Neural cell (in vitro differentiated cells): ENCODE measurements at regions not wholly inside any gene's neighbourhood (a gene's known extent, or its start where the extent isn't known, plus 50 kb on each side); places are given as distances from the start of the nearest gene placed in this dataset.

ENCODE experiments used
- H2AFZ ChIP-seq: fragments of 200-600, 300-800 bp; sonication (generic), shearing (Covaris generic); 2 replicates; pipeline ENCODE4 v1.6.0; 2014; ENCODE audit warnings: low read depth, mild to moderate bottlenecking, antibody characterized with exemption, low read length, moderate library complexity
- H3F3A ChIP-seq: fragments of 200-600 bp; shearing (Covaris generic); 2 replicates; pipeline ENCODE4 v1.6.1; 2016; ENCODE audit warnings: mild to moderate bottlenecking, moderate library complexity, mixed read lengths, antibody characterized with exemption, low read length; ENCODE audit not compliant: insufficient read depth, poor library complexity, severe bottlenecking
- H3K27ac ChIP-seq: fragments of 200-600, 300-800 bp; sonication (generic), shearing (Covaris generic); 2 replicates; pipeline ENCODE4 v1.5.1; 2014; ENCODE audit warnings: mild to moderate bottlenecking, low read length, moderate library complexity
- H3K27me3 ChIP-seq: fragments of 300-800, 200-600 bp; sonication (generic), shearing (Covaris generic); 2 replicates; pipeline ENCODE4 v1.6.0; 2014; ENCODE audit warnings: mild to moderate bottlenecking, low read depth, low read length, moderate library complexity; ENCODE audit not compliant: insufficient read depth
- H3K36me3 ChIP-seq: fragments of 300-800, 200-600 bp; sonication (generic), shearing (Covaris generic); 2 replicates; pipeline ENCODE4 v1.5.1; 2014; ENCODE audit warnings: mild to moderate bottlenecking, antibody characterized with exemption, low read length, moderate library complexity; ENCODE audit not compliant: insufficient read depth
- H3K4me2 ChIP-seq: fragments of 300-800, 200-600 bp; sonication (generic), shearing (Covaris generic); 2 replicates; pipeline ENCODE4 v1.6.0; 2014; ENCODE audit warnings: mild to moderate bottlenecking, low read length
- H3K4me3 ChIP-seq: fragments of 300-800, 200-600 bp; sonication (generic), shearing (Covaris generic); 2 replicates; pipeline ENCODE4 v1.5.1; 2014; ENCODE audit warnings: mild to moderate bottlenecking, low read length, moderate library complexity
- H3K79me2 ChIP-seq: fragments of 200-600 bp; shearing (Covaris generic); replicated peaks from 2 replicates; pipeline ENCODE4 v1.6.0; 2014; ENCODE audit warnings: mild to moderate bottlenecking, low read length, moderate library complexity; ENCODE audit not compliant: insufficient read depth
- H3K9ac ChIP-seq: fragments of 300-800, 200-600 bp; sonication (generic), shearing (Covaris generic); 2 replicates; pipeline ENCODE4 v1.6.1; 2016; ENCODE audit warnings: mild to moderate bottlenecking, low read length, mixed read lengths
- H3K9me2 ChIP-seq: fragments of 200-600 bp; shearing (Covaris generic); 2 replicates; pipeline ENCODE4 v1.6.1; 2016; ENCODE audit warnings: mild to moderate bottlenecking, low read length, mixed read lengths; ENCODE audit not compliant: insufficient read depth
- H3K9me3 ChIP-seq: fragments of 200-600, 300-800 bp; sonication (generic), shearing (Covaris generic); 2 replicates; pipeline ENCODE4 v1.6.1; 2016; ENCODE audit warnings: mild to moderate bottlenecking, mixed run types, low read length, moderate library complexity, mixed read lengths
- H4K20me1 ChIP-seq: fragments of 200-600 bp; shearing (Covaris generic); 2 replicates; pipeline ENCODE4 v1.6.1; 2016; ENCODE audit warnings: mild to moderate bottlenecking, mixed run types; ENCODE audit not compliant: insufficient read depth
- EP300 ChIP-seq: fragments of 450-650 bp; conservative IDR thresholded peaks from 2 replicates; pipeline ENCODE4 v1.6.1; 2014; ENCODE audit warnings: antibody characterized with exemption, mild to moderate bottlenecking, moderate library complexity; ENCODE audit not compliant: poor library complexity, severe bottlenecking
- EZH2 ChIP-seq: fragments of 200-600, 300-800 bp; shearing (Covaris generic), sonication (generic); IDR thresholded peaks from 2 replicates; pipeline ENCODE4 v1.6.1; 2014; ENCODE audit warnings: antibody characterized with exemption, low read length, borderline replicate concordance, mild to moderate bottlenecking; ENCODE audit not compliant: insufficient read depth, poor library complexity, severe bottlenecking
- MXI1 ChIP-seq: fragments of 450-650 bp; conservative IDR thresholded peaks from 2 replicates; pipeline ENCODE4 v1.6.1; 2014; ENCODE audit warnings: antibody characterized with exemption, mild to moderate bottlenecking; ENCODE audit not compliant: poor library complexity, severe bottlenecking
- POLR2AphosphoS5 ChIP-seq: IDR thresholded peaks from 2 replicates; pipeline ENCODE4 v1.6.1; 2012
- RAD21 ChIP-seq: fragments of 450-650 bp; conservative IDR thresholded peaks from 2 replicates; pipeline ENCODE4 v1.6.1; 2014; ENCODE audit warnings: antibody characterized with exemption, mild to moderate bottlenecking, moderate library complexity
- SMC3 ChIP-seq: fragments of 450-650 bp; conservative IDR thresholded peaks from 2 replicates; pipeline ENCODE4 v1.6.1; 2014; ENCODE audit warnings: antibody characterized with exemption, mild to moderate bottlenecking, moderate library complexity; ENCODE audit not compliant: poor library complexity
- TAF1 ChIP-seq: IDR thresholded peaks from 2 replicates; pipeline ENCODE4 v1.6.1; 2012; ENCODE audit warnings: low read depth
- TF ChIP-seq, protein P1 (sequence below): IDR thresholded peaks from 2 replicates; pipeline ENCODE4 v1.6.1; 2012; ENCODE audit warnings: borderline replicate concordance
- TF ChIP-seq, protein P2 (sequence below): fragments of 450-650 bp; IDR thresholded peaks from 2 replicates; pipeline ENCODE4 v1.5.1; 2014; ENCODE audit warnings: antibody characterized with exemption, mild to moderate bottlenecking, moderate library complexity; ENCODE audit not compliant: poor library complexity, severe bottlenecking

DNA sequence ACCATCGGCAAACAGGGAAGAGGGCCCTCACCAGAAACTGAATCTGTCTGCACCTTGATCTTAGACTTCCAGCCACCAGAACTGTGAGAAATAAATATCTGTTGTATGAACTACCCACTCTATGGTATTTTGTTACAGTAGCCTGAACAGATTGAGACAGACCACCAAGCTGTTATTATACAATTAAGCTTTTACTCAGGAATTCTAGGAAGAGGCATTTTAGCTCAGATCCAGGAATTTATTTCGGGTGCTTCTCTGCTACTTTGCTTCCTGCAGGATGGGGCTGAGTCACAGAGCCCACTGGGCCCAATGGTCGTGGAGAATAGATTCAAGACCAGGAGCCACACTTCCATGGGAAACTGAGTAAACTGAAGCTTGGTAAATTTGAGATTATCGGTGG lies 145.5 kb upstream of the PFN2 start:
- Histone ChIP-seq H3K27ac (no peak overlapping the region), H3F3A (no peaks in the 10 kb centered on the region), H3K9me3 (no peaks in the 10 kb centered on the region), H3K27me3 (no peaks in the 10 kb centered on the region), H3K4me3 (no peak overlapping the region), H4K20me1 (no peaks in the 10 kb centered on the region), H3K9me2 (no peaks in the 10 kb centered on the region), H3K4me2 (no peak overlapping the region), H3K79me2 (no peaks in the 10 kb centered on the region), H3K36me3 (no peaks in the 10 kb centered on the region), H2AFZ (no peak overlapping the region), H3K9ac (no peak overlapping the region)
- TF ChIP-seq POLR2AphosphoS5 (no peak), TAF1 (no peak), EZH2 (no peak), EP300 (no peak), RAD21 (no peak), SMC3 (no peak), MXI1 (no peak)
- TF ChIP-seq, protein P1, sequence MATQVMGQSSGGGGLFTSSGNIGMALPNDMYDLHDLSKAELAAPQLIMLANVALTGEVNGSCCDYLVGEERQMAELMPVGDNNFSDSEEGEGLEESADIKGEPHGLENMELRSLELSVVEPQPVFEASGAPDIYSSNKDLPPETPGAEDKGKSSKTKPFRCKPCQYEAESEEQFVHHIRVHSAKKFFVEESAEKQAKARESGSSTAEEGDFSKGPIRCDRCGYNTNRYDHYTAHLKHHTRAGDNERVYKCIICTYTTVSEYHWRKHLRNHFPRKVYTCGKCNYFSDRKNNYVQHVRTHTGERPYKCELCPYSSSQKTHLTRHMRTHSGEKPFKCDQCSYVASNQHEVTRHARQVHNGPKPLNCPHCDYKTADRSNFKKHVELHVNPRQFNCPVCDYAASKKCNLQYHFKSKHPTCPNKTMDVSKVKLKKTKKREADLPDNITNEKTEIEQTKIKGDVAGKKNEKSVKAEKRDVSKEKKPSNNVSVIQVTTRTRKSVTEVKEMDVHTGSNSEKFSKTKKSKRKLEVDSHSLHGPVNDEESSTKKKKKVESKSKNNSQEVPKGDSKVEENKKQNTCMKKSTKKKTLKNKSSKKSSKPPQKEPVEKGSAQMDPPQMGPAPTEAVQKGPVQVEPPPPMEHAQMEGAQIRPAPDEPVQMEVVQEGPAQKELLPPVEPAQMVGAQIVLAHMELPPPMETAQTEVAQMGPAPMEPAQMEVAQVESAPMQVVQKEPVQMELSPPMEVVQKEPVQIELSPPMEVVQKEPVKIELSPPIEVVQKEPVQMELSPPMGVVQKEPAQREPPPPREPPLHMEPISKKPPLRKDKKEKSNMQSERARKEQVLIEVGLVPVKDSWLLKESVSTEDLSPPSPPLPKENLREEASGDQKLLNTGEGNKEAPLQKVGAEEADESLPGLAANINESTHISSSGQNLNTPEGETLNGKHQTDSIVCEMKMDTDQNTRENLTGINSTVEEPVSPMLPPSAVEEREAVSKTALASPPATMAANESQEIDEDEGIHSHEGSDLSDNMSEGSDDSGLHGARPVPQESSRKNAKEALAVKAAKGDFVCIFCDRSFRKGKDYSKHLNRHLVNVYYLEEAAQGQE = no peak
- TF ChIP-seq, protein P2, sequence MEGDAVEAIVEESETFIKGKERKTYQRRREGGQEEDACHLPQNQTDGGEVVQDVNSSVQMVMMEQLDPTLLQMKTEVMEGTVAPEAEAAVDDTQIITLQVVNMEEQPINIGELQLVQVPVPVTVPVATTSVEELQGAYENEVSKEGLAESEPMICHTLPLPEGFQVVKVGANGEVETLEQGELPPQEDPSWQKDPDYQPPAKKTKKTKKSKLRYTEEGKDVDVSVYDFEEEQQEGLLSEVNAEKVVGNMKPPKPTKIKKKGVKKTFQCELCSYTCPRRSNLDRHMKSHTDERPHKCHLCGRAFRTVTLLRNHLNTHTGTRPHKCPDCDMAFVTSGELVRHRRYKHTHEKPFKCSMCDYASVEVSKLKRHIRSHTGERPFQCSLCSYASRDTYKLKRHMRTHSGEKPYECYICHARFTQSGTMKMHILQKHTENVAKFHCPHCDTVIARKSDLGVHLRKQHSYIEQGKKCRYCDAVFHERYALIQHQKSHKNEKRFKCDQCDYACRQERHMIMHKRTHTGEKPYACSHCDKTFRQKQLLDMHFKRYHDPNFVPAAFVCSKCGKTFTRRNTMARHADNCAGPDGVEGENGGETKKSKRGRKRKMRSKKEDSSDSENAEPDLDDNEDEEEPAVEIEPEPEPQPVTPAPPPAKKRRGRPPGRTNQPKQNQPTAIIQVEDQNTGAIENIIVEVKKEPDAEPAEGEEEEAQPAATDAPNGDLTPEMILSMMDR = no peak

DNA sequence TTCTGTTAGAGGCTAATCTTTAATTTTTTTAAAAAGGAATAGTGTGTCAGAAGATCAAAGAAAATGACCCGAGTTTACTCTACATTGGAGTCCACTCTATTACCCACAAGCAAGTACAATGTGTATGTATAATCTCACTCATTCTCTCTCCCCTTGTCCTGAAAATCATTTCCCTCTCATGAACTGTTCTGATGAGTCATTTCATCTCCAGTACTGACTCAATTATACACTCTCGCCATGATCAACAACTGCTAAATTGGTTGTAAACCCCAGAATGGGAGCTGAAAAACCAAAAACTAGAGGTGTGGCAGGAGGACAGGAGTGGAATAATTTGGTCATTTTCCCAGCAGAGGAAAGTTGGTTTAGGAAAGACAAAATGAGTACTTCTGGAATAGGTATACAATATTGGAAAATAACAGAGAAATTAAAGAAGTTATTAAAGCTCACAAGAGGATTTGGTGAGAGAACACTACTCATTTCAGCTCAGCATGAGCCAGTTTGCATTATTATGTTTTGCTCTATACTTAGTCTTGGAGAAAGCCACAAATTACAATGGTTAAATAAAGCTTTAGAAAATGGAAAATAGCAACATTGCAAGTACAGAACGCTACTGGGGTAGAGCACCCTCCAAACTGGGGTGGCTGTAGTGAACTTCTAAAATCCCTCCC lies 144.3 kb upstream of the PFN2 start:
- H3K79me2 ChIP-seq = no peaks in the 10 kb centered on the region
- no peaks in the 10 kb centered on the region for H3K27me3 ChIP-seq
- no peaks in the 10 kb centered on the region for H3F3A ChIP-seq
- H3K4me3 ChIP-seq = no peak overlapping the region
- H2AFZ ChIP-seq = no peak overlapping the region
- H3K27ac ChIP-seq = no peak overlapping the region
- TF ChIP-seq TAF1 = no peak
- TF ChIP-seq RAD21 = no peak
- no peak for TF ChIP-seq SMC3
- no peak for TF ChIP-seq POLR2AphosphoS5
- no peak for TF ChIP-seq MXI1
- TF ChIP-seq, protein P1 = no peak
- no peak for TF ChIP-seq EP300
- TF ChIP-seq EZH2 = no peak
- TF ChIP-seq, protein P2 = no peak
- H3K9ac ChIP-seq = no peak overlapping the region
- no peaks in the 10 kb centered on the region for H4K20me1 ChIP-seq
- H3K9me3 ChIP-seq = no peaks in the 10 kb centered on the region
- no peaks in the 10 kb centered on the region for H3K36me3 ChIP-seq
- H3K9me2 ChIP-seq = no peaks in the 10 kb centered on the region
- no peak overlapping the region for H3K4me2 ChIP-seq
